ENCODE measurements at regions not wholly inside any gene's neighbourhood (a gene's known extent, or its start where the extent isn't known, plus 50 kb on each side); places are given as distances from the start of the nearest gene placed in this dataset.

DNA sequence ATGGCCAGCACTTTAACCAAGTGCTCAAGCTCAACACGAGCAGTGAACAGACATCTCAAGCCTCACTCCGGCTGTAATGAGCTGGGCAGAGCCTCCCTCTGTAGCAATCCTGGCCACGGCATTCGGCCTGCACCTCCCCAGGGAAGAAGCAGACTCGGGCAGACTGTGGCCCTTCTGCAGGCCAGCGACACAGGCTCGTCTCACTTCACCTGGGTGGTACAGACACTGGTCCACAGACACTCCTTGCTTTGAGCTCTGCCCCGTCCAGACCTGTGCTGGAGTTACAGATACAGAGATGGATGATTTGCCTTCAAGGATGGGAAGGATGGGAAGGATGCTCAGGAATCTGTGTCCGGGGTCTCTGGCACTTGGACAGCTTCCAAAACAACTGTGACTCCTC, 300.9 kb downstream of the PREX1 start:
- no peak for TF ChIP-seq POLR2A (IDR thresholded peaks at IDR 0.05)
- TF ChIP-seq, protein P1, sequence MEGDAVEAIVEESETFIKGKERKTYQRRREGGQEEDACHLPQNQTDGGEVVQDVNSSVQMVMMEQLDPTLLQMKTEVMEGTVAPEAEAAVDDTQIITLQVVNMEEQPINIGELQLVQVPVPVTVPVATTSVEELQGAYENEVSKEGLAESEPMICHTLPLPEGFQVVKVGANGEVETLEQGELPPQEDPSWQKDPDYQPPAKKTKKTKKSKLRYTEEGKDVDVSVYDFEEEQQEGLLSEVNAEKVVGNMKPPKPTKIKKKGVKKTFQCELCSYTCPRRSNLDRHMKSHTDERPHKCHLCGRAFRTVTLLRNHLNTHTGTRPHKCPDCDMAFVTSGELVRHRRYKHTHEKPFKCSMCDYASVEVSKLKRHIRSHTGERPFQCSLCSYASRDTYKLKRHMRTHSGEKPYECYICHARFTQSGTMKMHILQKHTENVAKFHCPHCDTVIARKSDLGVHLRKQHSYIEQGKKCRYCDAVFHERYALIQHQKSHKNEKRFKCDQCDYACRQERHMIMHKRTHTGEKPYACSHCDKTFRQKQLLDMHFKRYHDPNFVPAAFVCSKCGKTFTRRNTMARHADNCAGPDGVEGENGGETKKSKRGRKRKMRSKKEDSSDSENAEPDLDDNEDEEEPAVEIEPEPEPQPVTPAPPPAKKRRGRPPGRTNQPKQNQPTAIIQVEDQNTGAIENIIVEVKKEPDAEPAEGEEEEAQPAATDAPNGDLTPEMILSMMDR (IDR thresholded peaks at IDR 0.05): no peak
